Sigmoid colon (tissue), 6 donors: ENCODE measurements at regions not wholly inside any gene's neighbourhood (a gene's known extent, or its start where the extent isn't known, plus 50 kb on each side); places are given as distances from the start of the nearest gene placed in this dataset.

Experiments used
- DNase-seq: peaks from one replicate; pipeline ENCODE4 v3.0.0-alpha.2; 2019
- H3K27ac ChIP-seq, 4 donors: fragments of 200-600 bp; sonication (generic); one replicate each; pipeline ENCODE4 v1.5.1; 2016 to 2019; ENCODE audit warnings: mild to moderate bottlenecking in 1 of 4
- H3K27me3 ChIP-seq, 3 donors: fragments of 200-600 bp; sonication (generic); one replicate each; pipeline ENCODE4 v1.5.1; 2019; ENCODE audit warnings: mild to moderate bottlenecking in 1 of 3
- H3K36me3 ChIP-seq, 4 donors: fragments of 200-600 bp; sonication (generic); one replicate each; pipeline ENCODE4 v1.5.1; 2016 to 2019
- H3K4me1 ChIP-seq, 4 donors: fragments of 200-600 bp; sonication (generic); one replicate each; pipeline ENCODE4 v1.5.1; 2017 to 2019
- H3K4me3 ChIP-seq, 4 donors: fragments of 200-600 bp; sonication (generic); one replicate each; pipeline ENCODE4 v1.5.1; 2017 to 2019; ENCODE audit warnings: mild to moderate bottlenecking in 2 of 4, moderate library complexity in 1 of 4
- H3K9me3 ChIP-seq, 4 donors: fragments of 200-600 bp in 3 of 4; sonication (generic) in 3 of 4; one replicate each; pipeline versions ENCODE4 v1.5.1 to v1.6.1; 2013 to 2019
- EP300 ChIP-seq, 4 donors: sonication (generic); formaldehyde crosslinking; IDR thresholded peaks; one replicate each; pipeline ENCODE4 v1.6.1; 2017; ENCODE audit warnings: antibody characterized with exemption in 4 of 4
- POLR2A ChIP-seq, 2 donors: fragments of 450-650 bp; IDR thresholded peaks; one replicate each; pipeline ENCODE4 v1.6.1; 2016; ENCODE audit warnings: antibody characterized with exemption in 2 of 2, mild to moderate bottlenecking in 2 of 2, moderate library complexity in 2 of 2
- POLR2AphosphoS5 ChIP-seq, 4 donors: sonication (generic); formaldehyde crosslinking; IDR thresholded peaks; one replicate each; pipeline ENCODE4 v1.6.1; 2017; ENCODE audit warnings: antibody characterized with exemption in 4 of 4
- WGBS, 2 donors: extraction: QIAGEN DNeasy Blood & Tissue Kit; methylation state at CpG; one replicate each; pipeline ENCODE4 v1.1.7; 2013; 5-methylcytosine and 5-hydroxymethylcytosine counted together
- intact Hi-C: fragments of 100-400 bp; cut with DNase I; formaldehyde crosslinking; loops from one replicate; pipeline ENCODE4 v1.15.1; 2023
- TF ChIP-seq, protein P1 (sequence below), 4 experiments: fragments of 450-650 bp in 3 of 4; fragments of 200-600 bp in 1 of 4; IDR thresholded peaks; one replicate each; pipeline ENCODE4 v1.5.1; 2016 to 2019; ENCODE audit warnings: antibody characterized with exemption in 4 of 4, mild to moderate bottlenecking in 3 of 4, moderate library complexity in 2 of 4
- donor health status: healthy with polysubstance abuse.
- donor health status: healthy.

- TF ChIP-seq POLR2AphosphoS5 (IDR thresholded peaks at IDR 0.05) = no peak
- no peak for TF ChIP-seq EP300 (IDR thresholded peaks at IDR 0.05)
- TF ChIP-seq, protein P1, sequence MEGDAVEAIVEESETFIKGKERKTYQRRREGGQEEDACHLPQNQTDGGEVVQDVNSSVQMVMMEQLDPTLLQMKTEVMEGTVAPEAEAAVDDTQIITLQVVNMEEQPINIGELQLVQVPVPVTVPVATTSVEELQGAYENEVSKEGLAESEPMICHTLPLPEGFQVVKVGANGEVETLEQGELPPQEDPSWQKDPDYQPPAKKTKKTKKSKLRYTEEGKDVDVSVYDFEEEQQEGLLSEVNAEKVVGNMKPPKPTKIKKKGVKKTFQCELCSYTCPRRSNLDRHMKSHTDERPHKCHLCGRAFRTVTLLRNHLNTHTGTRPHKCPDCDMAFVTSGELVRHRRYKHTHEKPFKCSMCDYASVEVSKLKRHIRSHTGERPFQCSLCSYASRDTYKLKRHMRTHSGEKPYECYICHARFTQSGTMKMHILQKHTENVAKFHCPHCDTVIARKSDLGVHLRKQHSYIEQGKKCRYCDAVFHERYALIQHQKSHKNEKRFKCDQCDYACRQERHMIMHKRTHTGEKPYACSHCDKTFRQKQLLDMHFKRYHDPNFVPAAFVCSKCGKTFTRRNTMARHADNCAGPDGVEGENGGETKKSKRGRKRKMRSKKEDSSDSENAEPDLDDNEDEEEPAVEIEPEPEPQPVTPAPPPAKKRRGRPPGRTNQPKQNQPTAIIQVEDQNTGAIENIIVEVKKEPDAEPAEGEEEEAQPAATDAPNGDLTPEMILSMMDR (IDR thresholded peaks at IDR 0.05) = no peak
- TF ChIP-seq POLR2A (IDR thresholded peaks at IDR 0.05) = no peak
- no peak for DNase-seq
- peaks cover 0 to 63% (median 5%) of the 10 kb centered on the region in 3 donors for H3K27me3 ChIP-seq
- H3K9me3 ChIP-seq = no peaks in the 10 kb centered on the region
- no peak overlapping the region for H3K27ac ChIP-seq
- 73 to 82% methylated on average over 7 of the region's 7 CpGs for WGBS, 2 donors
- H3K4me3 ChIP-seq = no peak overlapping the region
- intact Hi-C loops = no loop called here
- no peaks in the 10 kb centered on the region for H3K36me3 ChIP-seq
- H3K4me1 ChIP-seq = no peaks in the 10 kb centered on the region
Observed at GRCh38 chr16:86727131-86727530, 148.8 kb downstream of the FOXL1 start.

- no peaks in the 10 kb centered on the region for H3K4me1 ChIP-seq
- H3K27ac ChIP-seq = no peak overlapping the region
- no peaks in the 10 kb centered on the region for H3K36me3 ChIP-seq
- intact Hi-C loops = no loop called here
- peaks cover 4 to 68% (median 7%) of the 10 kb centered on the region in 3 donors for H3K27me3 ChIP-seq
- 27 to 69% methylated on average over 4 of the region's 4 CpGs for WGBS, 2 donors
- no peak overlapping the region for H3K4me3 ChIP-seq
- no peak for TF ChIP-seq POLR2AphosphoS5 (IDR thresholded peaks at IDR 0.05)
- TF ChIP-seq POLR2A (IDR thresholded peaks at IDR 0.05) = no peak
- TF ChIP-seq, protein P1 (IDR thresholded peaks at IDR 0.05) = no peak
- TF ChIP-seq EP300 (IDR thresholded peaks at IDR 0.05) = no peak
- no peaks in the 10 kb centered on the region for H3K9me3 ChIP-seq
- DNase-seq = no peak
Observed at GRCh38 chr16:86727632-86728031, 149.3 kb downstream of the FOXL1 start.

- H3K36me3 ChIP-seq = no peaks in the 10 kb centered on the region
- DNase-seq = no peak
- H3K4me1 ChIP-seq = no peaks in the 10 kb centered on the region
- no peak for TF ChIP-seq EP300 (IDR thresholded peaks at IDR 0.05)
- TF ChIP-seq POLR2AphosphoS5 (IDR thresholded peaks at IDR 0.05) = no peak
- TF ChIP-seq, protein P1 (IDR thresholded peaks at IDR 0.05) = no peak
- TF ChIP-seq POLR2A (IDR thresholded peaks at IDR 0.05) = no peak
- H3K27ac ChIP-seq = no peak overlapping the region
- no peaks in the 10 kb centered on the region for H3K9me3 ChIP-seq
- intact Hi-C loops = no loop called here
- WGBS, 2 donors = 87% methylated on average over 8 of the region's 8 CpGs
- H3K27me3 ChIP-seq = peaks cover 12 to 88% (median 19%) of the 10 kb centered on the region in 3 donors
- no peak overlapping the region for H3K4me3 ChIP-seq
Observed at GRCh38 chr16:86729686-86730085, 151.3 kb downstream of the FOXL1 start.

- peaks cover 12 to 91% (median 19%) of the 10 kb centered on the region in 3 donors for H3K27me3 ChIP-seq
- intact Hi-C loops = no loop called here
Observed at GRCh38 chr16:86730086-86730485, 151.7 kb downstream of the FOXL1 start.

More at GRCh38 chr16:86730086-86730485, 151.7 kb downstream of the FOXL1 start:
- Histone ChIP-seq H3K36me3 (no peaks in the 10 kb centered on the region), H3K4me1 (no peaks in the 10 kb centered on the region), H3K4me3 (no peak overlapping the region), H3K27ac (no peak overlapping the region), H3K9me3 (no peaks in the 10 kb centered on the region)
- peak; percentile 15 for DNase-seq
- TF ChIP-seq, protein P1 (IDR thresholded peaks at IDR 0.05) = no peak
- TF ChIP-seq POLR2A (IDR thresholded peaks at IDR 0.05) (no peak), POLR2AphosphoS5 (IDR thresholded peaks at IDR 0.05) (no peak), EP300 (IDR thresholded peaks at IDR 0.05) (no peak)
- 52 to 69% methylated on average over 5 of the region's 5 CpGs for WGBS, 2 donors
